GM21717 (cell line): ENCODE measurements at regions not wholly inside any gene's neighbourhood (a gene's known extent, or its start where the extent isn't known, plus 50 kb on each side); places are given as distances from the start of the nearest gene placed in this dataset.

Source experiments
- ATAC-seq: cut with Tn5 transposase; IDR thresholded peaks from one replicate; pipeline ENCODE4 v1.9.1; 2021; ENCODE audit warnings: mild to moderate bottlenecking, moderate library complexity; ENCODE audit not compliant: unreplicated experiment

DNA sequence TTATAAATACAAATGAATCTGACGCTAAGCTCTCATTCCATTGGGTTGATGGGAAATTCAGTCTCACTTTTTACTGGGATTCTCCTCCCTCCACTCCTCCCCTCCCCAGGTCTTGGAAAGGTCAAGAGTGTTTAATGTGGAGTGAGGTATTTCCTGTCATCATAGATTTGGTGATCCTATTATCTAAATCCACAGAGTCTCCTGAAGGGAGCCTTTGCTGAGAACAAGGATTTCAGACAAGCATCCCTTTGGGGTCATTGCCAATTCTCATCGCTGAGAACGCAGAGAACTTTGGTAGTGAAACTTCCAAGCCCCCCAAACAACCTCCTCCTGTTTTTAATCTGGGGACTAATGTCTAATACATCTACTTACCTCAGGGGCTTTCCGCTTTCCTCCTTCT is 297.9 kb downstream of the OTOL1 start:
- no peak for ATAC-seq

GRCh38 chr3:161796312-161796711 is 299.7 kb downstream of the OTOL1 start:
- no peak for ATAC-seq

DNA sequence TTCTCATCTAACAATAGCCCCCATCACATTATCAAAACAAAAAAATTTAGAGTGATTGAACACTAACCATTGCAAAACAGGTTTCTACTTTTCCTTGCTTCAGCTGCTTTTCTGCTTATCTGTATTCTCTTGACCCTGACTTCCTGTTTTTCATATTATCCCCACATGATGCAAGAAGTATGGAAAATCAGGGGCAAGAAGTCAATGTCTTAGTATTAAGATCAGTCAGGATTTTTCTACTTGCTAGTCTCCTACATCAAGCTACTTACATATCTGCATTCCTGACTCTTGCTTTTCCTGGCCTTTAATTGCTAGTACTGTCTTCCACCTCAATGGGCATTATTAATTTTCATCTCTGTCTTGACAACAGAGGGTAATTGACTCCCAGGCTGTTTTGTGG is 300.2 kb downstream of the OTOL1 start:
- no peak for ATAC-seq

DNA sequence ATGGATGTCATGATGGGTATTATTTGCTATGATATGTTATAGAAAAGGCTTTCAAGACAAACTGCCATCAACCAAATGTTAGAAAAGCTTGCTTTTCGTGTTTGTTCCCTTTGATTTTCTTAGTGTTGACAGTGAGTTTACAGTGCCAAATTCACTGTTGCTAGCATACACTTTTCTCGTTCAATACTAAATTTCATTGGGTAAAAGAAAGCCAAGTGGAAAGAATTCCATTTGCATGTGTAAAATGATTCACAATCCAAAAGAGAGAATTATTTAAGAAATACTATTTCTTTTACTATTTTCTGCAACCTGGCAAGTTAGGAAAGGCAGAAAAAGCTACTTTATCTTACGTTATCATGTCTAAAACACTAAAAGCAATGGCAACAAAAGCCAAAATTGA is 301.4 kb downstream of the OTOL1 start:
- ATAC-seq: no peak

- ATAC-seq: no peak
These were observed 304.5 kb downstream of the OTOL1 start for GRCh38 chr3:161800985-161801559.

DNA sequence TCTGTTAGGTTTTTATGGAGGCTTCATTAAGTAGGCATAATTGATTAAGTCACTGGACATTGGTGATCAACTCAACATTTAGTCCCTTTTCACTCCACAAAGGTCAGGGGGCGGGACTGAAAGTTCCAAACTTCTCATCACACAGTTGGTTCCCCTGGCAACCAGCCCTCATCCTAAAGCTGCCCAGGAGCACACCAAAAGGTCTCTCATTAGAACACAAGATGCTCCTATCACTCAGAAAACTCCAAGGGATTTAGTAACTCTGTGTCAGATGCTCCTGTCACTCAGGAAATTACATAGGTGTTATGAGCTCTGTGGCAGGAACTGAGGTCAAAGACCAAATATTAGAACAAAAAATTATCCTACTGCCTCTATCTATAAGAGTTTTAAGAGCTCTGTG is 321.5 kb downstream of the OTOL1 start:
- ATAC-seq: no peak

DNA sequence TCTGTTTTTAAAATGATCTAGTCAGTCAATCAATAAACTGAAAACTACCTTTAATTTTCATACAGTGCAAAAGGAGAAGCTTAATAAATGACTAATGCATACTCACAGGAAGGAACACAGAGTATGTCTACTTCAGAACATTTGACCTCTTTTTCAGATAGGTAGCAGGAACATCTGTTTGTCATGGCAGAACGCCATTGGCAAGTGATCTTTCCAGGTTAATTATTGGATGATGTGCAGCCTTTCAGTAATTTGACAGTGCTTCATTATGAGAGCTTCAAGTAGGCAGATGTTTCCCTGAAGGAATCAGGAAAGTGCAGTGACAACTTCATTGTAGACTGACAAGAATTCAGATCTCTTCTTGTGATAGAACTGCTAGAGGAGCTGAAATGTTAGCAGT is 325.0 kb downstream of the OTOL1 start:
- ATAC-seq: no peak

DNA sequence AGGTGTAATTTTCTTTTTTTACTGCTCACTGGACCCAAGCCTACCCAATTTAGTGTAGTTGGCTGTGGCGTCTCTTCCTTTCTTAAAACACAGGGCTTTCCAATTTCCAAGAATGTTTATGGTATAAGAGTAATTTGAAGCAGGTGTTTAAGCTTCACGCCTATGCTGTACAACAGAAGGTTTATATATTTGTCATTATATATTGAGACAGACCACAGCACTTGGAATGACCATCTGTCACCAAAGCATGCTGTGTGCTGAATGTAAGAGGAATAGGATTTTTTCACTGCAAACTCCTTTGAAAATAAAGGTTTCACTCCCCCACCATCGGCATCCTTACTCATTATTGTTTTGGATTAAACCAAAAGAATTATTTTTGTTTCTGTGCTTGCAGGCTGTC is 325.7 kb downstream of the OTOL1 start:
- ATAC-seq: no peak

DNA sequence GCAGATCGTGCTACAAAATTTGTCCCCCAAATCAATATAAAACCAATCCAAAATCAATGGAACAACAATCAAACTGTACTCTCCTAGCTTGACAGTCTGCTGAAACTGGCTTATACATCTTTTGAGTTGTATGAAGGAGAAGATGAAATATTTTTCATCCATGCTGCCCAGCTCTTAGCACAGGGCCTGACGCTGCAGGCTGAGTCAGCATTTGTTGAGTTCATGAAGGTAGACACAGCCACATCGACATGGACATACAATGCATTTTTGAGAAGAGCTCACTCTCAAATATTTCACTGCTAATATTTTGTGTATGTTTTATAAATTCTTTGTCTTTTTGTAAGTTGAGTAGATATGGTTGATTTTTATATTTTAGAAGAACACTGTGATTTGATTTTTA is 327.3 kb downstream of the OTOL1 start:
- ATAC-seq: no peak

DNA sequence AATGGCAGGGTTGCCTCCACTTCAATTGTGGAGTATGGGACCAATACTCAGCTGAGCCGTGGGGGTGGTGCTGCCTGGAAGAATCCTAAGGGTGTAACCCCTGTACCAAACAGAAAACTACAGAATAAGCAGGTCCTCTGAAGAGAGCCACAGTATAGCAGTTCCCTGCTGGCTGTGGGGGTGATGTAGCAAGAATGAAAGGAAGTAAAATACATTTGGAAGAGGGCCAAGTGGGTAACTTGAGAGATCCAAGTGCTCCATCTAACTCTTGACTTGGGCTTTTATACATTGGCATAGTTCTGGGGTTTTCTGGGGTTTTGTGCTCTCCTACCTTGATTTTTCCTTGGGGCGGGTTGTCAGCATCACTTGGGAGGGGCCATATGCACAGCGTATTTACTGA is 341.4 kb downstream of the OTOL1 start:
- ATAC-seq: no peak

GRCh38 chr3:161848376-161848775 is 351.8 kb downstream of the OTOL1 start:
- no peak for ATAC-seq

DNA sequence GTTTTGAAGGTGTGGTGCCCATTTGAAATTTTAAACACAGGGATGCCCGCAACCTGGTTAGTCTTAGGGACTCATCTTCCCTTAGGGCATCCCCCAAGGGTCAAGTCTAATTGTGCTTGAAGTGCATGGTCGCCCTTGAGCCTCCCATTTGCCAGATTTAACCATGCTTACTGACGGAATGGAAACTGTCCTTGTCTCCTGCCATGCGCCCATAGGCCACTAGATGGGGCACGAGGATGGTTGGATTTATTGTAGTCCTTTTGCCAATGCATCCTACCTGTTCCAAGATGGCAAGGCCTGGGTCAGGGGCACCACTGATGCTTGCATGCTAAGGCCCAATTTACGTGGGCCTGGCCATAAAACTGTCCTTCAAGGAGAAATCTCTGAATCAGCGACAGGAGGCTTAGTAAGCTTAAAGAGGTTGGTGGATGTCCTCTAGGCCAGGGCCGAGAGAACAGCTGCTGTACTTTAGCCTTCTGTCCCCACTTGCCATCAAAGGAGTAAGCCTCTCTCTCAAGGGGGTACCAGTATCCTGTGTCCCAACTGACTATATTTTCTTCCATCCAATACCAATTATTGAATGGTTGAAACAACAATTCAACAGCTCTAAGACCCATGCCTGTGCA is 355.4 kb downstream of the OTOL1 start:
- peak; percentile 94 for ATAC-seq

DNA sequence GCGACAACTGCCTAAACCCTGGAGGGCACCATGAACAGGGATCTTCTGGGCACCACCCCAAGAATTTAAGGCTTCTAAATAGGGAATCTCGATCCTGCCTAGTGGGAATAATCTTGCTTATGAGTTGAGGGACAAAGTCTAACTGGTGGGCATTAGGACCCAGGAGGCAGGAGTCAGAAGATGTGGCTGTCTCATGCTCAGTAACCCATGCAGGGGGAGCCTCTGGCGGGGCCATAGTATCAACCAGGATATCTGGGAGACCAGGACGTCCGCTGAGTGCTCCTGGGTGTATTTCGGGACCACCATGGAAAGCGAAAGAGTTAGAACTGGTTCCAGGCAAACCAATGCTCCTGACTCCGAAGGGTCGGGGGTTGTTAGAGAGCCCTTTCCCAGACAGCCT is 356.1 kb downstream of the OTOL1 start:
- no peak for ATAC-seq

- peak; percentile 73 for ATAC-seq
These were observed 357.7 kb downstream of the OTOL1 start for GRCh38 chr3:161854232-161854771.

DNA sequence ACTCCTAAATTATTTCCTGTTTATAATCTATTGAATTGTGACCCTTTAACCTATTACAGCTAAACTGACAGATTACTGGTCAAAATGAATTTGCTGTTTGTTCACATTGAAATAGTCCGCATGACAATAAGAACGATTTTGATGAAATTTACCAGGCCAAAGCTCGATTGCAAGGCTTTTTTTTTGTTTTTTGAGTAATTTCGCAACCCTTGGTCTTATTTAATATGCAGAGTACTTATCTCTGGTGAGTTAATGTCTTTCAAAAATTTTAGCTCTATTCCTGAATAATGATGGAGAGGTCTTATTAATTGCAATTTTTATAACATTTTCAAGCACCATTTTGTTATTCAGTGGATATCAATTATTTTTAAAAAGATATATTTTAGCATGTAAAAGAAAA is 362.4 kb downstream of the OTOL1 start:
- ATAC-seq: no peak

DNA sequence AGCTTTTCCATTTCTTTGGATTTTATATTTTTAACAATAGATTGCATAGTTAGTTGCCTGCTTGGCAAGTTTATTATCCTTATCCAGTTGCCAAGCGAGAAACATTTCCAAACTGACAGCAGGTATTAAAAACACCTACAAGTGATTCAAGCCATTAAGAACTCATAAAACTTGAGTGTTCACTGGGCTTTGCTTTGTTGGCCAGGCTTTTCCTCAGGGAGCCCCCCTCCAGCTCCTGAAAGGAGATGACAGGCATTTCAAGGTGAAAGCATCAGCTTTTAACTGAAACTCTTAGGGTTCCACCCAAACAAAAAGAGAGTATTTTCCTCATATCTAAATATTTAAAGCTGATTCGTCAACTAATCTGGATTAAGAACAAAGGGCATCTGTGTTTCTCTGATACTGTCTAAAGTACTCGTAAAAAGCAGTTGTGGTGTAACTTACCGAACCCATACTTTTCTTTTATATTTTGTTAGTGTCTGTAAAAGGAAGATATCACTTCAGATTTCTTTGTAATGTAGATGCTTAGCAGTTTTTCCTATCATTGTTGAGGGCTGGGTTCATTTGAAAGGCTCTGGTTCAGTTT is 363.4 kb downstream of the OTOL1 start:
- ATAC-seq: no peak

DNA sequence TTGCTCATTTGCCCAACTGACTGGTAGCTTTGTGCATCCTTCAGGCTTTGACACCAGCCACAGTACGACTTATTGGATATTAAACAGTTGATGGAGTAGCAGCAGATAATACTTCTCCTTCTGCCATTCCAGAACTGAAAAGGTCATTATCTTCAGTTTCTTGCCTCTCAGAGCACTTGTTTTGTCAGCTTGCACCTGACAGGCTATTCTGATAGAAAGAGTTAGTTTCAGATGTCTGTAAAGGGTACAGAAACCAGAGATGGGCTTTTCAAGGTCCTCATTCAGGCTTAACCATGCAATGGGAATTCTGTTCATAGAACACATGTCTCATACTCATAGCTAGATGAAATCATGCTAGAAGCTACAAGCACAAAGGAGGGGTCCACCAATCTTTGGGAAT is 367.2 kb downstream of the OTOL1 start:
- ATAC-seq: no peak

DNA sequence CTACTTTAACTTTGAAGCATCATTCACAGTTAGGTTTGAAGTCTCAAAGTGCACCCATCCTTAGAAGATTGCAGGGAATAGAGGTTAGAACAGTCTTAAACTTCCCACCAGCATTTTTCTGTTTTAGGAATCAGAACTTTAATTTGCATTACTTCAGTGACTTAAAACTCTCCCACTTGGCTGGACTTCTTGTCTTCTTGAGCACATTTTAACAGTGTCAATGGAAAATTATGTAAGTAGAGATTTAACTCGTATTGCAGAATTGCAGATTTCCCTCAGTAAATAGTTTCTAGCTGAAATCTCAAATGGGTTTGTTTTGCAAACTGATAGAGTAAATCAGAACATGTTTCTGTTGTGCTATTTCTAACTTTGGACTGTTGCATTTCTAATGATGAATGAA is 369.6 kb downstream of the OTOL1 start:
- no peak for ATAC-seq

GRCh38 chr3:161875483-161875882 is 378.9 kb downstream of the OTOL1 start:
- ATAC-seq: no peak

DNA sequence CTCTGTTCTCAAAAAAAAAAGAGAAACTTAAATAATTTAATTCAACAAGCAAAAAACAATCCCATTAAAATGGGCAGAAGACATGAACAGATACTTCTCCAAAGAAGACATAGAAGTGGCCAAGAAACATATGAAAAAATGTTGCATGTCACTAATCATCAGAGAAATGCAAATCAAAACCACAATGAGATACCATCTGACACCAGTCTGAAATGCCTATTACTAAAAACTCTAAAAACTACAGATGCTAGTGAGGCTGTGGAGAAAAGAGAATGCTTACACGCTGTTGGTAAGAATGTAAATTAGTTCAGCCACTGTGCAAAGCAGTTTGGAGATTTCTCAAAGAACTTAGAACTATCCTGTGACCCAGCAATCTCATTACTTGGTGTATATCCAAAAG is 382.9 kb downstream of the OTOL1 start:
- no peak for ATAC-seq

DNA sequence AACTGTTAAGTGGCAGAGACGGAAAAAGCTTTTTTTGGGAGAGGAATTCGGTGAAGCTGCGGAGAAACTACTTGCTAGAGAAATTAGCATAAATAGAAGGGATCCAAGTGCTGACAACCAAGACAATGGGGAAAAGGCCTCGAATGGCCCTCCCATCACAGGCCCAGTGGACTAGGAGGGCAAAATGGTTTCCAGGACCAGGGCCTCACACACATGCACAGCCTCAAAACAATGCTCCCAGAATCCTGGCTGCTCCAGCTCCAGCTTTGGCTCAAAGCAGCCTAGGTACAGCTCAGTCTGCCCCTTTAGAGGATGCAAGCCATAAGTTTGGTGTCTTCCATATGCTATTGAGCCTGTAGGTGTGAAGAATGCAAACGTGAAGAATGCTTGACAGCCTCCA is 388.2 kb downstream of the OTOL1 start:
- ATAC-seq: no peak

DNA sequence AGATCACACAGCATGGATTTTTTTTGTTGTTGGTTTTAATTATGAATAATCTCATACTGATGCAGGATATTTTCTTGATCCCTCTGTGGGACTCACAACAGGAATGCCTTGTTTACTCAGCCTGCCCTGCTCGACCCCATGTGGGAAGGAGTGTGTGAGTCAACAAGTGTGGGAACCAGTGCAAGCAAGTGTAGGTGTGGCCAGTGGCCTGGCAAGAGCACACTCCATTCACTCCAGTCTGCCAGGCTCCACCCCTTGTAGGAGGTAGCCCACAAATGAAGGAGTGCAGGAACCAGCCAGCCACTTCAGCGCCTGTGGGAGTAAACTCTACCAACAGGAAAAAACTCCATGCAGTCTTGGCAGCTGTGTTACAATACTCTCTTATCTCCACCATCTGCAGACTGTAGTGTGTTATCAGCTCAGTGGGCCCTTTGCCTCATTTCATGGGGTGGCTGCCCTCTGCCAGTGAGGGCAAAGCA is 393.6 kb downstream of the OTOL1 start:
- no peak for ATAC-seq
